DND-41 (cell line): ENCODE measurements at regions not wholly inside any gene's neighbourhood (a gene's known extent, or its start where the extent isn't known, plus 50 kb on each side); places are given as distances from the start of the nearest gene placed in this dataset.

ENCODE experiments used
- ATAC-seq: fragments of 200-7000 bp; cut with Tn5 transposase; 3 replicates; pipeline ENCODE4 v1.9.1; 2021; ENCODE audit warnings: low read depth; ENCODE audit not compliant: insufficient read depth
- DNase-seq: peaks from one replicate; pipeline ENCODE4 v3.0.0-alpha.2; 2020
- H2AFZ ChIP-seq: 2 replicates; pipeline ENCODE4 v1.6.0; 2012; ENCODE audit warnings: low read depth, low read length
- H3K27ac ChIP-seq: 2 replicates; pipeline ENCODE4 v1.5.1; 2012; ENCODE audit warnings: low read length, inconsistent platforms
- H3K27me3 ChIP-seq: fragments of 200-600 bp; sonication (generic); 2 replicates; pipeline ENCODE4 v1.6.0; 2012; ENCODE audit warnings: low read length, mild to moderate bottlenecking, inconsistent platforms; ENCODE audit not compliant: insufficient read depth, poor library complexity
- H3K36me3 ChIP-seq: 2 replicates; pipeline ENCODE4 v1.5.1; 2012; ENCODE audit warnings: low read length, inconsistent platforms; ENCODE audit not compliant: insufficient read depth
- H3K4me1 ChIP-seq: 2 replicates; pipeline ENCODE4 v1.5.1; 2012; ENCODE audit warnings: mild to moderate bottlenecking, low read length; ENCODE audit not compliant: insufficient read depth
- H3K4me2 ChIP-seq: 2 replicates; pipeline ENCODE4 v1.6.0; 2012; ENCODE audit warnings: mild to moderate bottlenecking, moderate library complexity, low read length, inconsistent platforms; ENCODE audit not compliant: insufficient read depth
- H3K4me3 ChIP-seq, 2 experiments: fragments of 200-600 bp in 1 of 2; shearing (Covaris generic) in 1 of 2; 2 replicates each; pipeline ENCODE4 v1.5.1; 2012 to 2016; ENCODE audit warnings: inconsistent platforms in 2 of 2, low read length in 2 of 2, mild to moderate bottlenecking in 2 of 2, low read depth in 1 of 2, moderate library complexity in 1 of 2
- H3K79me2 ChIP-seq: 2 replicates; pipeline ENCODE4 v1.6.0; 2012; ENCODE audit warnings: low read length, inconsistent platforms; ENCODE audit not compliant: insufficient read depth
- H3K9ac ChIP-seq: 2 replicates; pipeline ENCODE4 v1.6.0; 2012; ENCODE audit warnings: low read depth, mild to moderate bottlenecking, inconsistent platforms, low read length, moderate library complexity
- H3K9me3 ChIP-seq: 2 replicates; pipeline ENCODE4 v1.5.1; 2012; ENCODE audit warnings: low read length, moderate library complexity, mild to moderate bottlenecking, inconsistent platforms; ENCODE audit not compliant: insufficient read depth, severe bottlenecking
- H4K20me1 ChIP-seq: 2 replicates; pipeline ENCODE4 v1.6.0; 2012; ENCODE audit warnings: low read length; ENCODE audit not compliant: insufficient read depth
- CTCF ChIP-seq: IDR thresholded peaks from 2 replicates; pipeline ENCODE4 v1.5.1; 2012; ENCODE audit warnings: borderline replicate concordance, low read length, moderate library complexity, mild to moderate bottlenecking; ENCODE audit not compliant: poor library complexity, severe bottlenecking; ENCODE audit errors: extremely low read depth
- EZH2 ChIP-seq: IDR thresholded peaks from 3 replicates; pipeline ENCODE4 v1.6.1; 2012; ENCODE audit warnings: borderline replicate concordance, low read depth, mild to moderate bottlenecking, moderate library complexity, low read length, inconsistent platforms; ENCODE audit not compliant: severe bottlenecking

- no peak for TF ChIP-seq EZH2
- no peak for TF ChIP-seq CTCF
- Histone ChIP-seq H3K4me2 (no peak overlapping the region), H4K20me1 (no peaks in the 10 kb centered on the region), H2AFZ (no peak overlapping the region), H3K9me3 (peaks cover 4% of the 10 kb centered on the region), H3K36me3 (no peaks in the 10 kb centered on the region), H3K4me3 (no peak overlapping the region), H3K4me1 (no peaks in the 10 kb centered on the region), H3K79me2 (no peaks in the 10 kb centered on the region), H3K9ac (no peak overlapping the region), H3K27me3 (no peaks in the 10 kb centered on the region), H3K27ac (no peak overlapping the region)
- ATAC-seq (no peak), DNase-seq (no peak)
Measured at GRCh38 chr6:167746975-167747374, 79.7 kb upstream of the AFDN start.

- peaks cover 4% of the 10 kb centered on the region for H3K9me3 ChIP-seq
- TF ChIP-seq EZH2 (no peak), CTCF (no peak)
- no peak overlapping the region for H3K4me2 ChIP-seq
- H3K27me3 ChIP-seq = no peaks in the 10 kb centered on the region
- ATAC-seq = no peak
- H3K27ac ChIP-seq = no peak overlapping the region
- no peaks in the 10 kb centered on the region for H3K4me1 ChIP-seq
- no peak overlapping the region for H3K4me3 ChIP-seq
- H4K20me1 ChIP-seq = no peaks in the 10 kb centered on the region
- no peak for DNase-seq
- H3K9ac ChIP-seq = no peak overlapping the region
- no peaks in the 10 kb centered on the region for H3K36me3 ChIP-seq
- H3K79me2 ChIP-seq = no peaks in the 10 kb centered on the region
- no peak overlapping the region for H2AFZ ChIP-seq
Measured at GRCh38 chr6:167747645-167748044, 79.1 kb upstream of the AFDN start.

- Histone ChIP-seq H3K4me1 (no peaks in the 10 kb centered on the region), H3K4me3 (no peak overlapping the region), H3K79me2 (no peaks in the 10 kb centered on the region), H3K27ac (no peak overlapping the region), H3K9me3 (peaks cover 4% of the 10 kb centered on the region), H3K9ac (no peak overlapping the region), H3K4me2 (no peak overlapping the region), H2AFZ (no peak overlapping the region), H4K20me1 (no peaks in the 10 kb centered on the region), H3K27me3 (no peaks in the 10 kb centered on the region), H3K36me3 (no peaks in the 10 kb centered on the region)
- DNase-seq (no peak), ATAC-seq (no peak)
- TF ChIP-seq EZH2 = no peak
- TF ChIP-seq CTCF = no peak
Measured at GRCh38 chr6:167748046-167748445, 78.7 kb upstream of the AFDN start.
